ENCODE measurements at regions not wholly inside any gene's neighbourhood (a gene's known extent, or its start where the extent isn't known, plus 50 kb on each side); places are given as distances from the start of the nearest gene placed in this dataset.

GRCh38 chr14:86999036-86999435 is 993.9 kb downstream of the GALC start:
- DNase-seq (ENCODE audit: low read depth in 3 of 3), result no peak

DNA sequence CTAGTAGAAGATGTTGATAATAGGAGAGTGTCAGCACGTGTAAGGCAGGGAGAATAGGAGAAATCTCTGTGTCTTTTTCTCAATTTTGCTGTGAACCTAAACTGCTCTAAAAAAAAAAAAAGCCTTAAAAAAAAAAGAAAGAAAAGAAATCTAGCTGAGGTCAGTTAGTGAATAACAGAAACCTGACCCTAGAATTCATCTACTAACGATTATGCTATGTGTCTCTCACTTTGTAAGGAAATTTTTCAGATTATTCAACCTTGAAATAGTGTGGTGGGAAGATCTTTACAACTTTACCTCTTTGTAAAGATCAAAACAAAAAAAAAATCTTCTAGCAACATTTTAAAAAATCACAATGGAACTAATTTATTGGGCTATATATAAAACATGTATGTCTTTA is 995.7 kb downstream of the GALC start:
- no peak for DNase-seq (ENCODE audit: low read depth in 3 of 3)

GRCh38 chr14:86990396-86990795 is 1002.6 kb downstream of the GALC start:
- no peak for DNase-seq (ENCODE audit: low read depth in 3 of 3)

DNA sequence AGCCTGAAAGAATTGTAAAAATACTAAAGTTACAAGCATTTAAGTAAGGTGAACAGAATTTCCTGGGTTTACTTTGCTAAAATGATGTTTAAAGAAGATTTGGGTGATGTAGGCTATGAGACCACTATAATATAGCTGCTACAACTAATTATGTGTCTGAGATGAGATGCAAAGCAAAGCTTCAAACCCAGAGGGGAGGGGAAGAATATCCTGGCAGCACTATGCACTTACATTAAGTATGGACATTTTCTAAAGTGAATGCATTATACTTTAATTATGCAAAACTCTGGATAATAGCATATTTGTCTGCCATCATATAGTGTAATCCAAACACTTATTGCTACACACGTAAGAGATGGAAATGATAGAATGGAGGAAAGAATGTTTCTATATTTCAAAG is 1003.7 kb downstream of the GALC start:
- no peak for DNase-seq (ENCODE audit: low read depth in 3 of 3)

- DNase-seq (ENCODE audit: low read depth in 3 of 3), result no peak
These were observed 1005.0 kb downstream of the GALC start for GRCh38 chr14:86987966-86988365.

DNA sequence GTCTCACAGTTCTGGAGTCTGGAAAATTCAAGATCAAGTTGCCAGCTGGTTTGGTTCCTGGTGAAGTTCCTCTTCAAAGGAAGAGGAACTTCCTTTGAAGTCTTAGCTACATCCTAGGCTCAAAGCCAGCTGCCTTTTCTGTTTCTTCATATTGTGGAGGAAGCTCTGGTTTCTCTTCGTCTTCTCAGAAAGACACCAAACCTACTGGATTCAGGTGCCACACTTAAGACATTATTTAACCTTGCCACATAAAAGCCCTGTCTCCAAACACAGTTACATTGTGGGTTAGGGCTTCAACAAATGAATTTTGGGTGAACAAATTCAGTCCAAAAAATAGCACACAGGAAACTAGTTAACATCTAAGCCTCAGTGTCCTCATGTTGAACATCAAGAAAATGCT is 1019.8 kb downstream of the GALC start:
- no peak for DNase-seq (ENCODE audit: low read depth in 3 of 3)

DNA sequence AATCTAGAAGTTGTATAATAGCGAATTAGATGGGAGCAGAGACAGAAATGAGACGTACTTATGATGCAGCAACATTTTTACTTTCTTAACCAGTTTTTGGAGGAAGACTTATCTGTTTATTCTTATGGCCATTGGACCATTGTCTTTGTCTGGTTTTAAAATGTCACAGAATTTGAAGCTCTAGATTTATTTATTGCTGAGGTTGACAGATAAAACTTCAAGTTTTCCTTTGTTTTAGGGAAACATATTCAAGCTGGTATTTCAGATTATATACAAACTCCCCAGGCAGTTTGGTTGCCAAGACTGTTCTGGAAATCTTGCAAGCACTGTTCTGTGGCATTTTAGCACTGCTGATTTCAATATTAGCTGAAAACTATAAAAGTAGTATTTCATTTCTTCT is 1021.7 kb downstream of the GALC start:
- no peak for DNase-seq (ENCODE audit: low read depth in 3 of 3)

- no peak for DNase-seq (ENCODE audit: low read depth in 3 of 3)
These were observed 1031.8 kb downstream of the GALC start for GRCh38 chr14:86961106-86961716.

DNA sequence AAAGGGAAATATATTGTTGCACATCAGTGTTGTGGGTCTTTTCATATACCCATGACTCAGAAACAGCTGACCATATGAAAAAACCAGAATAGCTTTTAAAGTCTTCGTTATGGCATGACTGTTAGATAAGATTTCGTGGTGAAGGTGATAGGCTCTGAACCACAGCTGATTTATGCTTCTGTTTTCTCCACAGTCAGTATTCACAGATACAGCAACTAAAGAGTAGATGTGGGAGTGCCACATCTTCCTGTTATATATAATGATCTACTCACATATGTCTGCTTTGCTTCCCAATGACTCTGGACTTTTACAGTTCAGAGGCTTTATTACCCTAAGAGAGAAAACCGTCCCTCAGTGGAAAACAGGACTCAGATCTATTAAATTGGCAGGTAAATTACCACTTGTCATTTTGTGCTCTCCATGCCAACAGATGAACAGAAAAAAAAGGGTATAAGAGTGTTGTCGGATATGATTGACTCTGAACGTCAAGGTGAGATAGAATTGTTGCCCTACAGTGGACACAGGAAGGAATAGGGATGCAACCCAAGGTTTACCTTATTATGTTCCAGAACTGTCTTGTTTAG is 1037.1 kb downstream of the GALC start:
- DNase-seq (ENCODE audit: low read depth in 3 of 3), result no peak

- DNase-seq (ENCODE audit: low read depth in 3 of 3), result no peak
These were observed 1038.4 kb downstream of the GALC start for GRCh38 chr14:86954623-86955022.

- DNase-seq (ENCODE audit: low read depth in 3 of 3), result no peak
These were observed 1046.5 kb downstream of the GALC start for GRCh38 chr14:86946446-86946845.

- no peak for DNase-seq (ENCODE audit: low read depth in 3 of 3)
These were observed 1048.5 kb downstream of the GALC start for GRCh38 chr14:86944434-86944833.

DNA sequence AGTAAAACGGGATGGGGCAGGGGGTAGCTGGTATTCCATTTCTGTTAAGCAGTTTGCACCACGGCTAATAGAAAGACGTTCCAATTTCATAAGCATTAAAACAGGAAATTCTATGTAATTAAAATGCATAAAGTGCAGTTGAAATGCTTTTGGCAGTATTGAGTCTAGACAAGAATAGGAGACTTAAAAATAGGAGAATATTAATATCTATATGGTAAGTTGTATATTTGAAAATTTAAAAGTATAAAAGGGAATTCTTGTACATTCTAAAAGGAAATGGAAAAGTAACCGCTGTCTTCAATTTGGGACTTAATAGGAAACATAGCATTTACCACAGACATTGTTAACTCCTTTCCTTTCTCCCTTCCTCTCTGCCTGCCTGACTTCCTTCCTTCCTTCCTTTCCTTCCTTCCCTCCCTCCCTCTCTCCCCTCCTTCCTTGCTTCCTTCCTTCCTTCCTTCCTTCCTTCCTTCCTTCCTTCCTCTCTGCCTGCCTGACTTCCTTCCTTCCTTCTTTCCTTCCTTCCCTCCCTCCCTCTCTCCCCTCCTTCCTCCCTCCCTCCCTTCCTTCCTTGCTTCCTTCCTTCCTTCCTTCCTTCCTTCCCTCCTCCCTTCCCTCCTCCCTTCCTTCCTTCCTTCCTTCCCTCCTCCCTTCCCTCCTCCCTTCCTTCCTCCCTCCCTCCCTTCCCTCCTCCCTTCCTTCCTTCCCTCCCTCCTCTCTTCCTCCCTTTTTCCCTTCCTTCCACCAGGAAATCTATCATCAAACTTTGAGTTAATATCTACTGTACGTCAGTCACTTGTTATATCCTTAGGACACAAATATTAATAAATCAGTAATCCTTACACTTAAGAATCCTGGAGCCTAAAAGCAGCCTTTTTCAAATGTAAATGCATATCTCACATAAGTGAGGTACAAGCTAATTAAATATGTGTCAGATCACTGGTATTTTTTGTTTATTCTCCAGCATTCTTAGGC is 1049.3 kb downstream of the GALC start:
- DNase-seq (ENCODE audit: low read depth in 3 of 3), result no peak

- DNase-seq (ENCODE audit: low read depth in 3 of 3), result no peak
These were observed 1050.0 kb downstream of the GALC start for GRCh38 chr14:86942936-86943335.

GRCh38 chr14:86940106-86940505 is 1052.9 kb downstream of the GALC start:
- DNase-seq (ENCODE audit: low read depth in 3 of 3), result no peak

GRCh38 chr14:86938320-86938719 is 1054.7 kb downstream of the GALC start:
- no peak for DNase-seq (ENCODE audit: low read depth in 3 of 3)

GRCh38 chr14:86936556-86936955 is 1056.4 kb downstream of the GALC start:
- DNase-seq (ENCODE audit: low read depth in 3 of 3), result no peak

DNA sequence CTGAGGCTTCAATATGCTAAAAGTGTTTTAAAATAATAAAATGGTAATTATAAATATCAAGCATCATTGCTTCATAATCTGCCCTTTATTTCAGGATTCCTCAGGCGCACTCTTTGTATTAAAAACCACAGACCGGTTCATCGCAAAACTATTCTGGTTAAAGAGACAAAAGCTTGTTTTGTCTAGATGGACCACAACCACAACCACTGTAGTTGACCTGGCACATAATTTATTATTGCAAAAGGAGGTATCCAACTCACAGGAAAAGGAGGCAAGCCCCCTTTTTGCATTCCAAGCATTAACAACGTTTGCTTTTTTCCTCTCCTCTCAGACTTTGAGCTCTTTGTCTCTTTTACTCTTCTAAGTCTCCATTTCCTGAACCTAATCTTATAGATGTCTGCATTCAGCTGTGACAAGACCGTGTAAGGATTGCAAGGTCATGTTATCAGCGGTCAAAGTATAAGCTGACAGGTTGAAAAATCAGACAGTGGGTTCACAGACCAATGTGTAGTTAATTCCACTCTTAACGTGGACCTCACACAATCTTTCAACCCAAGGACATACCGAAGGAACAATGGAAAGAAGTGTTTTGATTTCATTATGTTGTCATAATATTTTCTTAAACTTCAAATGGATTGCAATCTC is 1057.6 kb downstream of the GALC start:
- no peak for DNase-seq (ENCODE audit: low read depth in 3 of 3)

GRCh38 chr14:86933958-86934595 is 1058.9 kb downstream of the GALC start:
- no peak for DNase-seq (ENCODE audit: low read depth in 3 of 3)

DNA sequence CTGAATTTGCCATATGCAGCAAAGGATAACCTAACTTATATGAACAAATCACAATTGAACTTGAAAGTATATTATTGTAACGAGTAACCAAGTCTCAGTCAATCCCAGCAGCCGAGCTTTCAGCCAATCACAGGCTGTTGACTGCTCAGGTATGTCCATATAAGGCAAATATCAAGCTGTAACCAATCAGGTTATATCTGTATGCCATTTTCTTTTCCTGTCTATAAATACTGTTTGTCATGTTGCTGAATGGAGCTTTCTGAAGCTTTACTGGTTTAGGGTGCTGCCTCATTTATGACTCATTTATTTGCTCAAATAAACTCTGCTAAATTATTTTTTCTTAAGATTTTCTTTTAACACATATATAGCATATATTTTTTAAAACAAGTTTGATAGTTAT is 1059.5 kb downstream of the GALC start:
- no peak for DNase-seq (ENCODE audit: low read depth in 3 of 3)

DNA sequence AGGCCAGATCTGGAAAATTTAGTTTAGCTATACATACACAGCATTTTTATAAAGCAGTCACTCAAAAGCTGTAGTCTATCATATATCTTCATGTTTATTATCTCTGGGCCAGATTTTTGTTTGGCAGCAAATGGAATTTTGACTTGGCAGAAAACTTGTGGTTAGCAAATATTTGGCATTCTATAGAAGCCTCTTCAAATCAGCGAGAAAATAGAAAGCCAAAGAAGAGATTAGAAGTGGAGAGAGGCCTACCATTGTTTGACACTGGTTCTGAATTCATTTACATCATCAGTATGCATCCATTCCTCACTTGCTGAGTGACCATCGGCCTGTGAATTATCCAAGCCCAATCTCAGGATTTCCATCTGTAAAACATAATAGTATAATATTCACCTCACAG is 1077.6 kb downstream of the GALC start:
- DNase-seq (ENCODE audit: low read depth in 3 of 3), result no peak

- no peak for DNase-seq (ENCODE audit: low read depth in 3 of 3)
These were observed 1080.3 kb downstream of the GALC start for GRCh38 chr14:86912709-86913108.
